Neural progenitor cell (in vitro differentiated cells): ENCODE measurements at regions not wholly inside any gene's neighbourhood (a gene's known extent, or its start where the extent isn't known, plus 50 kb on each side); places are given as distances from the start of the nearest gene placed in this dataset.

Source experiments
- CTCF ChIP-seq: fragments of 200-600 bp; sonication (generic); IDR thresholded peaks from 2 replicates; pipeline ENCODE4 v1.5.1; 2017; ENCODE audit warnings: antibody characterized with exemption, mild to moderate bottlenecking
- EZH2 ChIP-seq: fragments of 200-600 bp; sonication (generic); IDR thresholded peaks from 2 replicates; pipeline ENCODE4 v1.6.1; 2017; ENCODE audit warnings: antibody characterized with exemption, mild to moderate bottlenecking, moderate library complexity

- no peak for TF ChIP-seq EZH2
- no peak for TF ChIP-seq CTCF
These were observed 162.4 kb upstream of the FMR1 start for GRCh38 chrX:147749308-147749707.
